B cell (primary cell): ENCODE measurements at regions not wholly inside any gene's neighbourhood (a gene's known extent, or its start where the extent isn't known, plus 50 kb on each side); places are given as distances from the start of the nearest gene placed in this dataset.

Experiments
- ATAC-seq: fragments of 200-7000 bp; cut with Tn5 transposase; one replicate; pipeline ENCODE4 v1.10.0; 2021; ENCODE audit warnings: low read depth, mild to moderate bottlenecking, moderate number of reproducible peaks, moderate library complexity
- CTCF ChIA-PET: fragments of 350-600 bp; sonication (Branson Sonifier 250); formaldehyde crosslinking; loops from one replicate; lab custom pipeline; 2021; ENCODE audit warnings: antibody characterized with exemption, inconsistent platforms; lab: Charles Lee
- POLR2A ChIA-PET: fragments of 350-600 bp; sonication (Branson Sonifier 250); formaldehyde crosslinking; loops from one replicate; lab custom pipeline; 2021; ENCODE audit warnings: antibody characterized with exemption; lab: Charles Lee
- DNase-seq: peaks from one replicate; pipeline ENCODE4 v3.0.0; 2013
- H2AFZ ChIP-seq: 2 replicates; pipeline ENCODE4 v1.6.1; 2012; ENCODE audit warnings: mild to moderate bottlenecking, low read depth, low read length; ENCODE audit not compliant: insufficient read depth, poor library complexity, severe bottlenecking
- H3K27ac ChIP-seq, 2 donors: 1 replicate in 1 of 2; 2 replicates in 1 of 2; pipeline ENCODE4 v1.5.1; 2012 to 2013; ENCODE audit warnings: low read length in 2 of 2, mild to moderate bottlenecking in 2 of 2, moderate library complexity in 1 of 2
- H3K27me3 ChIP-seq, 4 experiments: fragments of 200-600 bp in 1 of 4; sonication (generic) in 1 of 4; replicated peaks in 1 of 4; 1 replicate in 2 of 4; 2 replicates in 2 of 4; pipeline versions ENCODE4 v1.6.1 to v1.7.0; 2013 to 2016; ENCODE audit warnings: low read length in 3 of 4, mild to moderate bottlenecking in 2 of 4, mixed read lengths in 1 of 4, moderate library complexity in 1 of 4; ENCODE audit not compliant: insufficient read depth in 4 of 4, control insufficient read depth in 3 of 4; ENCODE audit errors: control extremely low read depth in 1 of 4
- H3K36me3 ChIP-seq, 2 experiments: replicated peaks in 1 of 2; 1 replicate in 1 of 2; 2 replicates in 1 of 2; pipeline versions ENCODE4 v1.6.1 to v1.7.1; 2013; ENCODE audit warnings: low read length in 1 of 2; ENCODE audit not compliant: insufficient read depth in 2 of 2, control insufficient read depth in 1 of 2; ENCODE audit errors: control extremely low read depth in 1 of 2, extremely low read depth in 1 of 2
- H3K4me1 ChIP-seq, 2 donors: fragments of 200-600 bp in 1 of 2; sonication (generic) in 1 of 2; 1 replicate in 1 of 2; 2 replicates in 1 of 2; pipeline versions ENCODE4 v1.5.1 to v1.6.1; 2013 to 2017; ENCODE audit warnings: low read length in 2 of 2; ENCODE audit not compliant: control insufficient read depth in 2 of 2, insufficient read depth in 2 of 2
- H3K4me2 ChIP-seq: replicated peaks from 2 replicates; pipeline ENCODE3; 2012; ENCODE audit warnings: mild to moderate bottlenecking, low read depth, low read length; ENCODE audit not compliant: poor library complexity, severe bottlenecking
- H3K4me3 ChIP-seq, 5 experiments: fragments of 200-600 bp in 1 of 5; sonication (generic) in 1 of 5; 1 replicate in 3 of 5; 2 replicates in 2 of 5; pipeline versions ENCODE4 v1.5.1 to v1.7.0; 2011 to 2016; ENCODE audit warnings: low read length in 4 of 5, mild to moderate bottlenecking in 4 of 5, low read depth in 2 of 5, control low read depth in 1 of 5, moderate library complexity in 1 of 5; ENCODE audit not compliant: insufficient read depth in 1 of 5; ENCODE audit errors: control extremely low read depth in 1 of 5, extremely low read depth in 1 of 5
- H3K79me2 ChIP-seq: fragments of 200-600 bp; sonication (generic); one replicate; pipeline ENCODE4 v1.6.0; 2016; ENCODE audit warnings: low read length; ENCODE audit not compliant: control insufficient read depth, insufficient read depth
- H3K9ac ChIP-seq: fragments of 200-600 bp; sonication (generic); 2 replicates; pipeline ENCODE4 v1.6.1; 2017; ENCODE audit warnings: mild to moderate bottlenecking, low read length, moderate library complexity
- H3K9me3 ChIP-seq, 3 donors: one replicate each; pipeline versions ENCODE4 v1.6.1 to v1.7.1; 2013; ENCODE audit warnings: low read length in 2 of 3; ENCODE audit not compliant: control insufficient read depth in 2 of 3, insufficient read depth in 1 of 3; ENCODE audit errors: control extremely low read depth in 1 of 3
- H4K20me1 ChIP-seq: 2 replicates; pipeline ENCODE4 v1.6.0; 2012; ENCODE audit warnings: mild to moderate bottlenecking, low read length; ENCODE audit not compliant: insufficient read depth, control insufficient read depth, poor library complexity, severe bottlenecking
- H3K27ac Mint-ChIP-seq: one replicate; pipeline ENCODE4 v1.8.0; 2021; ENCODE audit warnings: mixed read lengths
- H3K27me3 Mint-ChIP-seq: one replicate; pipeline ENCODE4 v1.8.0; 2021; ENCODE audit warnings: mixed read lengths
- H3K4me1 Mint-ChIP-seq: one replicate; pipeline ENCODE4 v1.8.0; 2021; ENCODE audit warnings: mixed read lengths
- H3K4me3 Mint-ChIP-seq: one replicate; pipeline ENCODE4 v1.8.0; 2021; ENCODE audit warnings: mixed read lengths
- H3K9me3 Mint-ChIP-seq: one replicate; pipeline ENCODE4 v1.8.0; 2022; ENCODE audit warnings: mixed read lengths; ENCODE audit not compliant: insufficient read depth
- EZH2 ChIP-seq: IDR thresholded peaks from 2 replicates; pipeline ENCODE4 v1.6.1; 2012; ENCODE audit warnings: borderline replicate concordance, low read depth, mild to moderate bottlenecking, moderate library complexity, low read length; ENCODE audit not compliant: insufficient read depth, poor library complexity, severe bottlenecking
- WGBS: methylation state at CpG from one replicate; pipeline ENCODE4 v1.1.5; 2013; ENCODE audit warnings: missing lambda C conversion rate; ENCODE audit not compliant: insufficient coverage; 5-methylcytosine and 5-hydroxymethylcytosine counted together
- intact Hi-C: fragments of 100-400 bp; cut with micrococcal nuclease; formaldehyde crosslinking; loops from one replicate; pipeline ENCODE4 v1.10.0; 2022
- TF ChIP-seq, protein P1 (sequence below): fragments of 200-600 bp; IDR thresholded peaks from one replicate; pipeline ENCODE4 v1.8.0; 2022; ENCODE audit warnings: antibody characterized with exemption, mild to moderate bottlenecking

- H4K20me1 ChIP-seq, result no peaks in the 10 kb centered on the region
- ChIA-PET POLR2A (no interaction called here), CTCF (no interaction called here)
- 100% methylated on average over 1 of the region's 3 CpGs for WGBS
- H3K4me2 ChIP-seq, result no peak overlapping the region
- H3K27me3 ChIP-seq, result no peaks in the 10 kb centered on the region
- ATAC-seq (no peak), DNase-seq (no peak)
- peaks cover 0 to 3% (median 0%) of the 10 kb centered on the region in 3 donors for H3K9me3 ChIP-seq
- no peaks in the 10 kb centered on the region for H3K79me2 ChIP-seq
- Mint-ChIP-seq H3K4me3 (no peak overlapping the region), H3K9me3 (no peaks in the 10 kb centered on the region), H3K27ac (no peak overlapping the region), H3K27me3 (no peaks in the 10 kb centered on the region), H3K4me1 (peaks cover 8% of the 10 kb centered on the region)
- H2AFZ ChIP-seq, result no peak overlapping the region
- no peak for TF ChIP-seq EZH2
- TF ChIP-seq, protein P1, sequence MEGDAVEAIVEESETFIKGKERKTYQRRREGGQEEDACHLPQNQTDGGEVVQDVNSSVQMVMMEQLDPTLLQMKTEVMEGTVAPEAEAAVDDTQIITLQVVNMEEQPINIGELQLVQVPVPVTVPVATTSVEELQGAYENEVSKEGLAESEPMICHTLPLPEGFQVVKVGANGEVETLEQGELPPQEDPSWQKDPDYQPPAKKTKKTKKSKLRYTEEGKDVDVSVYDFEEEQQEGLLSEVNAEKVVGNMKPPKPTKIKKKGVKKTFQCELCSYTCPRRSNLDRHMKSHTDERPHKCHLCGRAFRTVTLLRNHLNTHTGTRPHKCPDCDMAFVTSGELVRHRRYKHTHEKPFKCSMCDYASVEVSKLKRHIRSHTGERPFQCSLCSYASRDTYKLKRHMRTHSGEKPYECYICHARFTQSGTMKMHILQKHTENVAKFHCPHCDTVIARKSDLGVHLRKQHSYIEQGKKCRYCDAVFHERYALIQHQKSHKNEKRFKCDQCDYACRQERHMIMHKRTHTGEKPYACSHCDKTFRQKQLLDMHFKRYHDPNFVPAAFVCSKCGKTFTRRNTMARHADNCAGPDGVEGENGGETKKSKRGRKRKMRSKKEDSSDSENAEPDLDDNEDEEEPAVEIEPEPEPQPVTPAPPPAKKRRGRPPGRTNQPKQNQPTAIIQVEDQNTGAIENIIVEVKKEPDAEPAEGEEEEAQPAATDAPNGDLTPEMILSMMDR, result no peak
- no peaks in the 10 kb centered on the region for H3K36me3 ChIP-seq
- H3K9ac ChIP-seq, result no peak overlapping the region
- intact Hi-C loops, result no loop called here
- H3K4me3 ChIP-seq, result no peak overlapping the region
- H3K4me1 ChIP-seq, result peaks cover 0 to 19% of the 10 kb centered on the region in 2 donors
- H3K27ac ChIP-seq, result no peak overlapping the region
Measured at GRCh38 chr5:89542736-89543135, 659.8 kb upstream of the MEF2C start.

GRCh38 chr5:89537800-89538199 is 654.8 kb upstream of the MEF2C start:
- no peak for TF ChIP-seq EZH2
- TF ChIP-seq, protein P1, result no peak
- no CpG with 5 or more reads among the region's 2 CpGs for WGBS
- H3K4me2 ChIP-seq, result no peak overlapping the region

More at GRCh38 chr5:89537800-89538199, 654.8 kb upstream of the MEF2C start:
- H3K27me3 ChIP-seq, result no peaks in the 10 kb centered on the region
- H3K4me3 ChIP-seq, result no peak overlapping the region
- H3K79me2 ChIP-seq, result no peaks in the 10 kb centered on the region
- Mint-ChIP-seq H3K27me3 (no peaks in the 10 kb centered on the region), H3K9me3 (no peaks in the 10 kb centered on the region), H3K4me1 (peaks cover 3% of the 10 kb centered on the region), H3K27ac (no peak overlapping the region), H3K4me3 (no peak overlapping the region)
- no peaks in the 10 kb centered on the region for H4K20me1 ChIP-seq
- ChIA-PET CTCF (no interaction called here), POLR2A (no interaction called here)
- H3K9ac ChIP-seq, result no peak overlapping the region
- peaks cover 0 to 3% (median 0%) of the 10 kb centered on the region in 3 donors for H3K9me3 ChIP-seq
- H3K27ac ChIP-seq, result no peak overlapping the region
- ATAC-seq, result no peak
- H3K36me3 ChIP-seq, result no peaks in the 10 kb centered on the region
- peaks cover 0 to 5% of the 10 kb centered on the region in 2 donors for H3K4me1 ChIP-seq
- intact Hi-C loops, result no loop called here
- no peak overlapping the region for H2AFZ ChIP-seq
- DNase-seq, result no peak
